Osteoblast (primary cell): ENCODE measurements at regions not wholly inside any gene's neighbourhood (a gene's known extent, or its start where the extent isn't known, plus 50 kb on each side); places are given as distances from the start of the nearest gene placed in this dataset.

Experiments used
- DNase-seq: peaks from one replicate; pipeline ENCODE4 v3.0.0; 2011; ENCODE audit warnings: low spot score, mixed read lengths; ENCODE audit not compliant: insufficient read length; ENCODE audit errors: missing footprints
- H2AFZ ChIP-seq: 2 replicates; pipeline ENCODE4 v1.6.0; 2011; ENCODE audit warnings: mild to moderate bottlenecking, low read length
- H3K27ac ChIP-seq: 2 replicates; pipeline ENCODE4 v1.5.1; 2011; ENCODE audit warnings: mild to moderate bottlenecking, low read depth, low read length, moderate library complexity
- H3K27me3 ChIP-seq: 2 replicates; pipeline ENCODE4 v1.6.0; 2012; ENCODE audit warnings: mild to moderate bottlenecking, control low read depth, inconsistent platforms, low read length, moderate library complexity; ENCODE audit not compliant: insufficient read depth
- H3K36me3 ChIP-seq: 2 replicates; pipeline ENCODE4 v1.5.1; 2011; ENCODE audit warnings: mild to moderate bottlenecking, low read length, control low read depth, moderate library complexity; ENCODE audit not compliant: insufficient read depth
- H3K4me1 ChIP-seq: 2 replicates; pipeline ENCODE4 v1.5.1; 2011; ENCODE audit warnings: mild to moderate bottlenecking, low read length, control low read depth, moderate library complexity; ENCODE audit not compliant: insufficient read depth
- H3K4me2 ChIP-seq: 2 replicates; pipeline ENCODE4 v1.6.0; 2011; ENCODE audit warnings: mild to moderate bottlenecking, low read length; ENCODE audit not compliant: insufficient read depth
- H3K4me3 ChIP-seq: fragments of 200-600 bp; sonication (generic); 3 replicates; pipeline ENCODE4 v1.5.1; 2012; ENCODE audit warnings: mild to moderate bottlenecking, low read length, inconsistent platforms; ENCODE audit not compliant: insufficient read depth
- H3K79me2 ChIP-seq: 2 replicates; pipeline ENCODE4 v1.6.0; 2012; ENCODE audit warnings: mild to moderate bottlenecking, low read length, control low read depth, inconsistent platforms; ENCODE audit not compliant: insufficient read depth
- H3K9me3 ChIP-seq: 2 replicates; pipeline ENCODE4 v1.5.1; 2011; ENCODE audit warnings: low read depth, low read length, control low read depth
- H4K20me1 ChIP-seq: 2 replicates; pipeline ENCODE4 v1.6.0; 2012; ENCODE audit warnings: mild to moderate bottlenecking, low read length, control low read depth; ENCODE audit not compliant: insufficient read depth
- TF ChIP-seq, protein P1 (sequence below): IDR thresholded peaks from 2 replicates; pipeline ENCODE4 v1.5.1; 2011; ENCODE audit warnings: mild to moderate bottlenecking, low read depth, low read length, moderate library complexity; ENCODE audit errors: extremely low read depth

DNA sequence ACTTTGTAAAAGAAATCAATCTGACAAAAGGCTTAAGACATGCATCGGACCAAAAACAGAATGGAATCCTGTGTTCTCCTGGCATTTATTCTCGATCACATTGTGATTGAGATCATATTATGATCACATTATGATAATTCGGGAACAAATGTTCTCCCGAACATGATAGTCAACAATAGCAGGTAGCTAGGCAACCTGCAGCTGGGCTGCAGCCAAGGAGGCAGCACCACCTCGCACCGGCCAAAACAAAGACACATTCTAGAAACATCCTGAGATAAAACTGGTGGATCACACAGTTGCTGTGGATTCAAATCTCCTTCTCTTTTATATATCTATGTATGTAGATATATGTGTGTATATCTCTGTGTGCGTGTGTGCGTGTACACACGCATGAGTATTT is 480.6 kb upstream of the CYLC2 start:
- no peaks in the 10 kb centered on the region for H3K79me2 ChIP-seq
- no peak overlapping the region for H3K4me3 ChIP-seq
- H3K27ac ChIP-seq = no peak overlapping the region
- H2AFZ ChIP-seq = no peak overlapping the region
- no peaks in the 10 kb centered on the region for H3K36me3 ChIP-seq
- no peak overlapping the region for H3K4me2 ChIP-seq
- TF ChIP-seq, protein P1, sequence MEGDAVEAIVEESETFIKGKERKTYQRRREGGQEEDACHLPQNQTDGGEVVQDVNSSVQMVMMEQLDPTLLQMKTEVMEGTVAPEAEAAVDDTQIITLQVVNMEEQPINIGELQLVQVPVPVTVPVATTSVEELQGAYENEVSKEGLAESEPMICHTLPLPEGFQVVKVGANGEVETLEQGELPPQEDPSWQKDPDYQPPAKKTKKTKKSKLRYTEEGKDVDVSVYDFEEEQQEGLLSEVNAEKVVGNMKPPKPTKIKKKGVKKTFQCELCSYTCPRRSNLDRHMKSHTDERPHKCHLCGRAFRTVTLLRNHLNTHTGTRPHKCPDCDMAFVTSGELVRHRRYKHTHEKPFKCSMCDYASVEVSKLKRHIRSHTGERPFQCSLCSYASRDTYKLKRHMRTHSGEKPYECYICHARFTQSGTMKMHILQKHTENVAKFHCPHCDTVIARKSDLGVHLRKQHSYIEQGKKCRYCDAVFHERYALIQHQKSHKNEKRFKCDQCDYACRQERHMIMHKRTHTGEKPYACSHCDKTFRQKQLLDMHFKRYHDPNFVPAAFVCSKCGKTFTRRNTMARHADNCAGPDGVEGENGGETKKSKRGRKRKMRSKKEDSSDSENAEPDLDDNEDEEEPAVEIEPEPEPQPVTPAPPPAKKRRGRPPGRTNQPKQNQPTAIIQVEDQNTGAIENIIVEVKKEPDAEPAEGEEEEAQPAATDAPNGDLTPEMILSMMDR = no peak
- H3K9me3 ChIP-seq = peaks cover 2% of the 10 kb centered on the region
- H4K20me1 ChIP-seq = no peaks in the 10 kb centered on the region
- H3K4me1 ChIP-seq = no peaks in the 10 kb centered on the region
- no peaks in the 10 kb centered on the region for H3K27me3 ChIP-seq
- DNase-seq = no peak

DNA sequence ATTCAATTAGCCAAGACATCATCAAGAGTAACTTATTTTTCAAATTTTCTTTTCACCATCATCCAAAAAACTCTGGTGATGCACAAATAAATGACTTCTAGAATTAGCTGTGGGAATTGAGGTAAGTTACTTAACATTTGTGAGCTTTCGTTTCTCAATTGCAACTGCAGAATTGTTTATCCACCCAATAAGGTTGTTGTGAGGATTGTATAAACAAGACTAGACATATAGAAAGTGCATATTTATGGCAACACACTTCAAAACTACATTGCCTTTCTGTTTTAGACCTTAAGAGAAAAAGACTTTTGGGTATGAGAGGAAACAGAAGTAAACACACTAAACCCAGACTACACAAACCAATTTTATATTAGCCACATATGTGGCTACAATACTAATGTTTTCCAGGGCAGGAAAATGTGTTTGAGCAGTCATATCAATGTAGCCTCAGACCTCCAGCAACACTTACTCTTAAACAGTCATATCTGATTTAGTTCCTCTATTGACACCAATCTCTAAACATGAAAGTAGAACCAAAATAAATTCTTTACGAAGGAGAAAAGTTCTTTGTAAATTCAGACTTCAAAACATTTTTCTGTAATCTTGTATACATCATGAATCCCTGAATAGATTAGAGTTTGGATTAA is 488.0 kb upstream of the CYLC2 start:
- H3K4me2 ChIP-seq = no peak overlapping the region
- TF ChIP-seq, protein P1 = no peak
- no peaks in the 10 kb centered on the region for H3K36me3 ChIP-seq

DNA sequence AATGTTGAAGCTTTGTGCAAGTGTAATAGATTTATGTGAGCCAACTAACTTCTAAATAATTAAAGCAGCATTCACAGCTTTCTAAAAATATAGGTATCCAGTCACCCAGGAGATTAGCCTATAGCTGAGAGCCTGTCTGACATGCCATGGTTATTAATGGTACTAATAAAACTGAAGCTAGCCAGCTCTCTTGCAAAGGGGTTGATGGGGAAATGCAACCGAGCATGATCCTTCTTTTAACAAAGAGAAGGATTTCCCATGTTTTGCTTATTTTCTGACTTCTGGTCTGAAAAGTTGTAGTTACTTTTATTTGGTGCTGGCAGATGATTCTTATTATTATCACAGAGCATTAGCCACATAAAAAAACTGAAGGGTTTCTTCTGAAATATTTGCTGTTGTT is 488.7 kb upstream of the CYLC2 start:
- no peak for DNase-seq
- TF ChIP-seq, protein P1 = no peak
- no peaks in the 10 kb centered on the region for H3K79me2 ChIP-seq
- no peak overlapping the region for H3K27ac ChIP-seq
- H3K4me1 ChIP-seq = no peaks in the 10 kb centered on the region
- H3K4me3 ChIP-seq = no peak overlapping the region
- no peaks in the 10 kb centered on the region for H3K27me3 ChIP-seq
- H3K4me2 ChIP-seq = no peak overlapping the region
- H3K9me3 ChIP-seq = no peaks in the 10 kb centered on the region
- H3K36me3 ChIP-seq = no peaks in the 10 kb centered on the region
- H2AFZ ChIP-seq = no peak overlapping the region
- H4K20me1 ChIP-seq = no peaks in the 10 kb centered on the region

More for the DNA sequence above, 488.0 kb upstream of the CYLC2 start:
- H3K27me3 ChIP-seq = no peaks in the 10 kb centered on the region
- no peaks in the 10 kb centered on the region for H3K79me2 ChIP-seq
- H2AFZ ChIP-seq = no peak overlapping the region
- no peak overlapping the region for H3K4me3 ChIP-seq
- no peaks in the 10 kb centered on the region for H3K9me3 ChIP-seq
- DNase-seq = no peak
- no peak overlapping the region for H3K27ac ChIP-seq
- no peaks in the 10 kb centered on the region for H4K20me1 ChIP-seq
- H3K4me1 ChIP-seq = no peaks in the 10 kb centered on the region

DNA sequence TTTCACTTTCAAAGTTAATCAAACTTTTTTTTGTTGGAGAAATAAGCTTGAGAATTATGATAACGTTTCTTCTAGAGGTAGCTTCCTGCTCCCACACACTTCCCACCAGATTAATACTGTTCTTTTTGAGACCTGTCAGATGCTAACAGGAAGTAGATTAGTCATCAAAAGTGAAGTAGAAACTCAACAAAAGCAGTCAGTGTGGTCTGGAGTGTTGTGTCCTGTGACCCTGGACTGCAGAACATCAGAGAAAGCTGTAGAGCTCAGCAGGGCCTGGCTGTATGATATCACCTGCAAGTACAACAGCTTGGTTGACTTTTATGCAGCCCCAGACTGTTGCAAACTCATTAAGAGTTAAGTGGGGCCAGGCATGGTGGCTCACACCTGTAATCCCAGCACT is 495.7 kb upstream of the CYLC2 start:
- TF ChIP-seq, protein P1 = no peak
- Histone ChIP-seq H3K27me3 (no peaks in the 10 kb centered on the region), H3K79me2 (no peaks in the 10 kb centered on the region), H3K9me3 (no peaks in the 10 kb centered on the region), H3K27ac (no peak overlapping the region), H4K20me1 (no peaks in the 10 kb centered on the region), H3K4me1 (no peaks in the 10 kb centered on the region), H3K4me2 (no peak overlapping the region), H3K4me3 (no peak overlapping the region), H2AFZ (no peak overlapping the region), H3K36me3 (no peaks in the 10 kb centered on the region)
- no peak for DNase-seq
